Lower leg skin (tissue), 4 donors: ENCODE measurements at regions not wholly inside any gene's neighbourhood (a gene's known extent, or its start where the extent isn't known, plus 50 kb on each side); places are given as distances from the start of the nearest gene placed in this dataset.

ENCODE experiments used
- DNase-seq, 2 donors: peaks; one replicate each; pipeline ENCODE4 v3.0.0-alpha.2; 2019; ENCODE audit warnings: low spot score in 2 of 2
- H3K4me3 ChIP-seq: fragments of 200-600 bp; sonication (generic); 2 replicates; pipeline ENCODE4 v1.5.1; 2017; ENCODE audit warnings: mild to moderate bottlenecking, low read depth; ENCODE audit not compliant: poor library complexity, severe bottlenecking
- POLR2A ChIP-seq, 2 donors: fragments of 450-650 bp; IDR thresholded peaks; one replicate each; pipeline ENCODE4 v1.6.1; 2016 to 2017; ENCODE audit warnings: antibody characterized with exemption in 2 of 2, mild to moderate bottlenecking in 1 of 2, moderate library complexity in 1 of 2
- WGBS, 2 donors: methylation state at CpG; one replicate each; pipeline ENCODE4 v1.1.5; 2018; 5-methylcytosine and 5-hydroxymethylcytosine counted together
- intact Hi-C: fragments of 100-400 bp; cut with DNase I; formaldehyde crosslinking; loops from one replicate; pipeline ENCODE4 v1.15.0; 2023; ENCODE audit warnings: low total_unique reads
- TF ChIP-seq, protein P1 (sequence below), 3 donors: fragments of 450-650 bp; IDR thresholded peaks; one replicate each; pipeline ENCODE4 v1.5.1; 2016; ENCODE audit warnings: antibody characterized with exemption in 3 of 3, mild to moderate bottlenecking in 3 of 3, moderate library complexity in 2 of 3

DNA sequence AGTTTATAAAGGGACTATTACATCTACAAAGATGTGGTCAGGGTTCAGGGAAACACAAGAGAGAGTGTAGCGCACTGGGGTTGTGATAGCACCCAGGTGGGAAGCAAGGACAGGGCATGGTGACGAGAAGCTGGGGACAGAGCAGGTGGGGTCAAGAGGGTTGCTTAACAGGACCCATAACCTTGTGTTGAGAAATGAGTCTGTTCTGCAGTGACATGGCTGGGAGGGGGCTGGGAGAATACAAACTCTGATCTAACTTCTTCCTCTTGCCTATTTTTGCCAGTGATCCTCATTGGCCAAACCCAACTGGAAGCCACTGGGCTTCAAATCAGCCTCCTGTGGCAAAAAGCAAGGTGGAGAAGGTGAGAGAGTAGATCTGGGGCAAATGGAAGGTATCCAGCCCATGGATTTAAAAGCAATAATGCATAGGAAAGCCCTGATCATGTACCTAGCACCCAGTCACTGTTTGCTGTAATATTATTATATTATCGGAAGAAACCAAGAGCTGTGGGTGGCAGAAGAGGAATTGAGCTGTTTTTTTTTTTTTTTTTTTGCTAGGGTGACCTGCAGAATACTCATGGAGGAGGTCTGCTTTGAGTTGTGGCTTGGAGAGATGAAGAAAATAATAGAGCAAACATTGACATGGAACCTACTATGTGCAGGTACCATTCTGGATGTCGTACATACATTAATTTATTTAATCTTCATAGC is 76.9 kb upstream of the ZFHX3 start:
- DNase-seq = no peak
- intact Hi-C loops = no loop called here
- H3K4me3 ChIP-seq = no peak overlapping the region
- TF ChIP-seq, protein P1, sequence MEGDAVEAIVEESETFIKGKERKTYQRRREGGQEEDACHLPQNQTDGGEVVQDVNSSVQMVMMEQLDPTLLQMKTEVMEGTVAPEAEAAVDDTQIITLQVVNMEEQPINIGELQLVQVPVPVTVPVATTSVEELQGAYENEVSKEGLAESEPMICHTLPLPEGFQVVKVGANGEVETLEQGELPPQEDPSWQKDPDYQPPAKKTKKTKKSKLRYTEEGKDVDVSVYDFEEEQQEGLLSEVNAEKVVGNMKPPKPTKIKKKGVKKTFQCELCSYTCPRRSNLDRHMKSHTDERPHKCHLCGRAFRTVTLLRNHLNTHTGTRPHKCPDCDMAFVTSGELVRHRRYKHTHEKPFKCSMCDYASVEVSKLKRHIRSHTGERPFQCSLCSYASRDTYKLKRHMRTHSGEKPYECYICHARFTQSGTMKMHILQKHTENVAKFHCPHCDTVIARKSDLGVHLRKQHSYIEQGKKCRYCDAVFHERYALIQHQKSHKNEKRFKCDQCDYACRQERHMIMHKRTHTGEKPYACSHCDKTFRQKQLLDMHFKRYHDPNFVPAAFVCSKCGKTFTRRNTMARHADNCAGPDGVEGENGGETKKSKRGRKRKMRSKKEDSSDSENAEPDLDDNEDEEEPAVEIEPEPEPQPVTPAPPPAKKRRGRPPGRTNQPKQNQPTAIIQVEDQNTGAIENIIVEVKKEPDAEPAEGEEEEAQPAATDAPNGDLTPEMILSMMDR (IDR thresholded peaks at IDR 0.05) = no peak
- no peak for TF ChIP-seq POLR2A (IDR thresholded peaks at IDR 0.05)
- 92% methylated on average over 4 of the region's 4 CpGs for WGBS, 2 donors

GRCh38 chr16:73124097-73124652 is 76.2 kb upstream of the ZFHX3 start:
- intact Hi-C loops = no loop called here
- no peak for TF ChIP-seq POLR2A (IDR thresholded peaks at IDR 0.05)
- TF ChIP-seq, protein P1 (IDR thresholded peaks at IDR 0.05) = no peak
- DNase-seq = no peak
- WGBS, 2 donors = 80 to 87% methylated on average over 10 of the region's 10 CpGs
- H3K4me3 ChIP-seq = no peak overlapping the region

GRCh38 chr16:73122604-73123391 is 74.9 kb upstream of the ZFHX3 start:
- H3K4me3 ChIP-seq = no peak overlapping the region
- WGBS, 2 donors = 23 to 27% methylated on average over 10 of the region's 10 CpGs
- intact Hi-C loops = no loop called here
- DNase-seq = no peak
- TF ChIP-seq POLR2A (IDR thresholded peaks at IDR 0.05) = no peak
- TF ChIP-seq, protein P1 (IDR thresholded peaks at IDR 0.05) = no peak

DNA sequence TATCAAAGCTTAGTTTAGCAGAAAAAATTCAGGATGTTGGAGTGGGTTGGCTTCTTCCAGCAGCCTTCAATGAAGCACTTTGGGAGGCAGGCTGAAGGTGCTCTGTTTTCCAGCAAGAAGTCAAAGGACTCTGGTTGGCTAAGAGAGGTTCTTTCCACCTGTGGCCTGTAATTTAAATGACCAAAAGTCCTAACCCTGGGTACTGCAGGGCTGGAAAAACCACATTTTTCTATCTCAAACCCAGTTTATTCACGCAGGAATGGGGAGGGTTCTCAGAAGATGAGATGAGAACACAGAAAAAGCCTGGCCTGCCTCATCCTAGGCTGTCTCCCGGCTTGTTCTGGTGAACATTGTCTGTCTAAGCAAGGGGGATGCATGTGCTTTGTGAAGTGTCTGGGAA is 68.6 kb upstream of the ZFHX3 start:
- 89% methylated on average over 2 of the region's 2 CpGs for WGBS, 2 donors
- intact Hi-C loops = no loop called here
- TF ChIP-seq POLR2A (IDR thresholded peaks at IDR 0.05) = no peak
- TF ChIP-seq, protein P1 (IDR thresholded peaks at IDR 0.05) = no peak
- no peak for DNase-seq
- H3K4me3 ChIP-seq = no peak overlapping the region

DNA sequence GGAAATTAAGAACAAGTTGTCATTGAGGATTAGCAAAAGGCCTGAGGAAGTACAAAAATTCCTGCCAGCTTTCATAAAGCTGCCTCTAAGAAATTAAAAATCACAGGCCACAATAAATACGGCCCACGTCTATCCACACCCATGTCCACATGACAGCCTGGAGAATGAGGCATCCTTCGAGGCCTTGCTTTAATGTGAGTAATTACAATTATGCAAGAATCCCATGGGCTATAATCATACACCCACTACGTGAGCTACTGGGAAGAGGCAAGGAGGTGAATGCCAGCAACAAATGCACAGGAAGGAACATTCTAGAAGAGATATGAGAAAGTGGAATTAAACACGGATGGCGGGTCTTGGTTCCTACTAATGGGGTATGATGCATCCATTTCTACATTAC is 65.4 kb upstream of the ZFHX3 start:
- TF ChIP-seq POLR2A (IDR thresholded peaks at IDR 0.05) = no peak
- TF ChIP-seq, protein P1 (IDR thresholded peaks at IDR 0.05) = no peak
- H3K4me3 ChIP-seq = no peak overlapping the region
- 44 to 47% methylated on average over 6 of the region's 6 CpGs for WGBS, 2 donors
- intact Hi-C loops = no loop called here
- no peak for DNase-seq
